ENCODE measurements at regions not wholly inside any gene's neighbourhood (a gene's known extent, or its start where the extent isn't known, plus 50 kb on each side); places are given as distances from the start of the nearest gene placed in this dataset.
"Not testable (repeated sequence)": the region's sequence is repeated elsewhere in the genome, so short reads cannot be mapped to it uniquely, and the experiment has no call there.

- no peak overlapping the region for H3K27ac ChIP-seq
- H3K36me3 ChIP-seq, result no peaks in the 10 kb centered on the region
- peaks cover 20% of the 10 kb centered on the region for H3K27me3 ChIP-seq (ENCODE audit: insufficient read depth, low read depth, severe bottlenecking)
- TF ChIP-seq CTCF (IDR thresholded peaks at IDR 0.05; ENCODE audit: low read depth, low read length), result peak; percentile 94
- H3K4me3 ChIP-seq (ENCODE audit: low read depth, low read length), result no peak overlapping the region
- DNase-seq, result peak; percentile 84
- H3K9me3 ChIP-seq (ENCODE audit: severe bottlenecking), result no peaks in the 10 kb centered on the region
These were observed 65.1 kb upstream of the GTF3A start for GRCh38 chr13:27359199-27359821.

- no peak for TF ChIP-seq CTCF (IDR thresholded peaks at IDR 0.05; ENCODE audit: low read depth, low read length)
- no peaks in the 10 kb centered on the region for H3K9me3 ChIP-seq (ENCODE audit: severe bottlenecking)
- H3K36me3 ChIP-seq, result no peaks in the 10 kb centered on the region
- no peak for DNase-seq
- H3K4me3 ChIP-seq (ENCODE audit: low read depth, low read length), result no peak overlapping the region
- peaks cover 20% of the 10 kb centered on the region for H3K27me3 ChIP-seq (ENCODE audit: insufficient read depth, low read depth, severe bottlenecking)
- H3K27ac ChIP-seq, result no peak overlapping the region
These were observed 63.9 kb upstream of the GTF3A start for GRCh38 chr13:27360562-27360961.

- peak; percentile 100 for TF ChIP-seq CTCF (IDR thresholded peaks at IDR 0.05; ENCODE audit: low read depth, low read length)
- Histone ChIP-seq H3K9me3 (ENCODE audit: severe bottlenecking) (no peaks in the 10 kb centered on the region), H3K36me3 (no peaks in the 10 kb centered on the region), H3K27ac (peak overlapping the region; percentile 6; the same call in 1 of the 2 replicates), H3K4me3 (ENCODE audit: low read depth, low read length) (peak overlapping the region; percentile 62), H3K27me3 (ENCODE audit: insufficient read depth, low read depth, severe bottlenecking) (peaks cover 23% of the 10 kb centered on the region)
- DNase-seq, result peak; percentile 96
These were observed 62.2 kb upstream of the GTF3A start for GRCh38 chr13:27362064-27362751.

GRCh38 chr13:27363637-27364036 lies 60.8 kb upstream of the GTF3A start:
- H3K4me3 ChIP-seq (ENCODE audit: low read depth, low read length), result not testable (repeated sequence)

GRCh38 chr13:27367570-27367969 lies 56.8 kb upstream of the GTF3A start:
- Histone ChIP-seq H3K27ac (no peak overlapping the region), H3K4me3 (ENCODE audit: low read depth, low read length) (no peak overlapping the region), H3K9me3 (ENCODE audit: severe bottlenecking) (no peaks in the 10 kb centered on the region), H3K36me3 (no peaks in the 10 kb centered on the region), H3K27me3 (ENCODE audit: insufficient read depth, low read depth, severe bottlenecking) (peaks cover 52% of the 10 kb centered on the region)
- TF ChIP-seq CTCF (IDR thresholded peaks at IDR 0.05; ENCODE audit: low read depth, low read length), result no peak
- no peak for DNase-seq

More at GRCh38 chr13:27363637-27364036, 60.8 kb upstream of the GTF3A start:
- not testable (repeated sequence) for H3K36me3 ChIP-seq; H3K9me3 ChIP-seq (ENCODE audit: severe bottlenecking); DNase-seq; H3K27ac ChIP-seq
- H3K27me3 ChIP-seq (ENCODE audit: insufficient read depth, low read depth, severe bottlenecking), result peaks cover 31% of the 10 kb centered on the region

- no peak overlapping the region for H3K27ac ChIP-seq
- no peaks in the 10 kb centered on the region for H3K9me3 ChIP-seq (ENCODE audit: severe bottlenecking)
- no peak for DNase-seq
- no peak overlapping the region for H3K4me3 ChIP-seq (ENCODE audit: low read depth, low read length)
- TF ChIP-seq CTCF (IDR thresholded peaks at IDR 0.05; ENCODE audit: low read depth, low read length), result no peak
- peaks cover 67% of the 10 kb centered on the region for H3K27me3 ChIP-seq (ENCODE audit: insufficient read depth, low read depth, severe bottlenecking)
- H3K36me3 ChIP-seq, result no peaks in the 10 kb centered on the region
These were observed 54.0 kb upstream of the GTF3A start for GRCh38 chr13:27370305-27370872.
